KOPT-K1 (cell line): ENCODE measurements at regions not wholly inside any gene's neighbourhood (a gene's known extent, or its start where the extent isn't known, plus 50 kb on each side); places are given as distances from the start of the nearest gene placed in this dataset.

Source experiments
- H3K27ac ChIP-seq: fragments of 200-600 bp; sonication (generic); 2 replicates; pipeline ENCODE4 v1.5.1; 2016; ENCODE audit warnings: antibody characterized with exemption, mild to moderate bottlenecking, low read depth, low read length; ENCODE audit not compliant: poor library complexity, severe bottlenecking
- H3K36me3 ChIP-seq: fragments of 200-600 bp; sonication (generic); 2 replicates; pipeline ENCODE4 v1.5.1; 2017; ENCODE audit warnings: antibody characterized with exemption, mild to moderate bottlenecking, low read length, moderate library complexity; ENCODE audit not compliant: insufficient read depth
- H3K9me3 ChIP-seq: fragments of 200-600 bp; sonication (generic); 2 replicates; pipeline ENCODE4 v1.5.1; 2017; ENCODE audit warnings: antibody characterized with exemption, low read length, mild to moderate bottlenecking; ENCODE audit not compliant: insufficient read depth, poor library complexity, severe bottlenecking

- no peaks in the 10 kb centered on the region for H3K36me3 ChIP-seq
- H3K9me3 ChIP-seq, result no peaks in the 10 kb centered on the region
- no peak overlapping the region for H3K27ac ChIP-seq
Measured at GRCh38 chr12:24415934-24416333, 466.5 kb upstream of the SOX5 start.

GRCh38 chr12:24414480-24414879, 465.0 kb upstream of the SOX5 start:
- Histone ChIP-seq H3K9me3 (no peaks in the 10 kb centered on the region), H3K27ac (no peak overlapping the region), H3K36me3 (no peaks in the 10 kb centered on the region)

- Histone ChIP-seq H3K36me3 (no peaks in the 10 kb centered on the region), H3K27ac (no peak overlapping the region)
Measured at GRCh38 chr12:24411948-24412347, 462.5 kb upstream of the SOX5 start.

GRCh38 chr12:24409868-24410267, 460.4 kb upstream of the SOX5 start:
- H3K27ac ChIP-seq, result no peak overlapping the region
- no peaks in the 10 kb centered on the region for H3K36me3 ChIP-seq
- H3K9me3 ChIP-seq, result no peaks in the 10 kb centered on the region

More at GRCh38 chr12:24411948-24412347, 462.5 kb upstream of the SOX5 start:
- no peaks in the 10 kb centered on the region for H3K9me3 ChIP-seq

GRCh38 chr12:24408305-24408704, 458.8 kb upstream of the SOX5 start:
- no peak overlapping the region for H3K27ac ChIP-seq
- H3K36me3 ChIP-seq, result no peaks in the 10 kb centered on the region
- H3K9me3 ChIP-seq, result no peaks in the 10 kb centered on the region

GRCh38 chr12:24407884-24408283, 458.4 kb upstream of the SOX5 start:
- H3K36me3 ChIP-seq, result no peaks in the 10 kb centered on the region
- no peaks in the 10 kb centered on the region for H3K9me3 ChIP-seq
- no peak overlapping the region for H3K27ac ChIP-seq

- no peak overlapping the region for H3K27ac ChIP-seq
- H3K9me3 ChIP-seq, result no peaks in the 10 kb centered on the region
- H3K36me3 ChIP-seq, result no peaks in the 10 kb centered on the region
Measured at GRCh38 chr12:24404086-24404815, 454.8 kb upstream of the SOX5 start.

DNA sequence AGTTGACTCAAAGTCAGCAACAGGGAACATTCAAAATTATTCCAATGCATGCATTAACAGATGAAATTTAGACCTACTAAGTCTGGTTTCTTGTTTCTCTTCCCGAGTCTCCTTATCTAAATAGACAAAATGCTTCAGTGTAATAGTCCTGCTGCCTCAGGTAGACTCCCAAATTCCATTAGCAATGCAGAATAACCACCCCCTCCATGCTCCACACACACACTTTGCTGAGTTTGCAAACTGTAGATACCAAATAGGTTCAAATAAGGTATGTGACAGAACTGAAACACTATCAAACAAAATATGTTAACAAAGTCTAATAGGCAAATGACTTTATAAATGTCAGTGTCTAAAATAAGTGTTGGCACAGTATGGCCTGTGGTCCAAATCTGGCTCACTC, 451.1 kb upstream of the SOX5 start:
- Histone ChIP-seq H3K9me3 (no peaks in the 10 kb centered on the region), H3K27ac (no peak overlapping the region), H3K36me3 (no peaks in the 10 kb centered on the region)

GRCh38 chr12:24398605-24399004, 449.1 kb upstream of the SOX5 start:
- Histone ChIP-seq H3K9me3 (no peaks in the 10 kb centered on the region), H3K27ac (no peak overlapping the region), H3K36me3 (no peaks in the 10 kb centered on the region)

DNA sequence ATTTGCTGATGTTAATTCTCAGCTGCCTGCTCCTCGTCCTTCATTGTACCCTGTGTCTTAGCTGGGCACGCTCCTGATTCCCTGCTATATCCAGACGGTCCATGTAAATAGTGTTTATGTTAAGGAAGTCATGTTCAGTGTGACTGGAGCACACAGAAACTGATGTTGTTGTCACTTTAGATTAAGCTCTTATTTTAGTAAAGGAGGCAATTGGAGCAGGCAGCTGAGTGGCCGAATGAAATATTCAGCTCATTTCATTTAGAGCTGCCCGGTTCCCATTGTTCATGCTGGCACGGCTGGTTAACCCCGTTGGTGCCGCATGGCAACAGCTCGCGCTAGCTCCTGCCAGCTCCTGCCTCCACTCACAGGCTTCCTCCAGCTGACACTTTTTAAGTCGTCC, 446.8 kb upstream of the SOX5 start:
- Histone ChIP-seq H3K36me3 (no peaks in the 10 kb centered on the region), H3K27ac (no peak overlapping the region), H3K9me3 (peaks cover 7% of the 10 kb centered on the region)

GRCh38 chr12:24394246-24394645, 444.8 kb upstream of the SOX5 start:
- Histone ChIP-seq H3K9me3 (peaks cover 7% of the 10 kb centered on the region), H3K36me3 (no peaks in the 10 kb centered on the region), H3K27ac (no peak overlapping the region)

GRCh38 chr12:24393071-24393470, 443.6 kb upstream of the SOX5 start:
- no peaks in the 10 kb centered on the region for H3K36me3 ChIP-seq
- no peak overlapping the region for H3K27ac ChIP-seq
- peaks cover 7% of the 10 kb centered on the region for H3K9me3 ChIP-seq

DNA sequence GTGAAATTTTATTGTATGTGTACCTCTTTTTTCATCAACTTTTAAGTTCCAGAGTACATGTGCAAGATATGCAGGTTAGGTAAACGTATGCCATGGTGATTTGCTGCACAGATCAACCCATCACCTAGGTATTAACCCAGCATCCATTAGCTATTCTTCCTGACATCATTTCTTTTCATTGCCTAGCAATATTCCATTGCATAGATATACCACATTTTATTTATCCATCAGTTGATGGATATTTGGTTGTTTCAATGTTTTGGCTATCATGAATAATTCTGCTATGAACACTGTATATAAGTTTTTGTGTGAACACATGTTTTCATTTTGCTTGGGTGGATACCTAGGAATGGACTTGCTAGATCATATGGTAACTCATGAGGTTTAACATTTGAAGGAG, 439.9 kb upstream of the SOX5 start:
- H3K9me3 ChIP-seq, result peaks cover 7% of the 10 kb centered on the region
- H3K36me3 ChIP-seq, result no peaks in the 10 kb centered on the region
- H3K27ac ChIP-seq, result no peak overlapping the region

- H3K27ac ChIP-seq, result no peak overlapping the region
- H3K36me3 ChIP-seq, result no peaks in the 10 kb centered on the region
- peaks cover 7% of the 10 kb centered on the region for H3K9me3 ChIP-seq
Measured at GRCh38 chr12:24387381-24387780, 437.9 kb upstream of the SOX5 start.

- no peak overlapping the region for H3K27ac ChIP-seq
- H3K9me3 ChIP-seq, result peaks cover 2% of the 10 kb centered on the region
- H3K36me3 ChIP-seq, result no peaks in the 10 kb centered on the region
Measured at GRCh38 chr12:24386836-24387235, 437.4 kb upstream of the SOX5 start.

DNA sequence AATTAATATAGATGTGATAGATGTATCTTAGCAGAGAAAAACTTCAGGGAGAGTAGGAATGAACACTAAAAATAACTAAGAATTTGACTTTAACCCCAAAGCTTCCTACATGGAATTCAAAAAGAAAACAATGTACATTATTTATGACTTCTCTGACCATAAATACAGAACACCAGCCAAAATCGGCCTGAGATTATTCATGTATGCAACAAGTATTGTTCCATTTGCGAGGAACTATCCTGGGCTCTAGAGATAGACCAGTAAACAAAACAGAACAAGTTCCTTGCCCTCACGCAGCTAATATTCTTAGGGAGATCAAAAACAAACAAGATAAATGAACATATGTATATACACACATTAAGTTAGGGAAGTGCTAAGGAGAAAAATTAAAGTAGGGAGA, 432.3 kb upstream of the SOX5 start:
- Histone ChIP-seq H3K36me3 (no peaks in the 10 kb centered on the region), H3K27ac (no peak overlapping the region)

More for the DNA sequence above, 432.3 kb upstream of the SOX5 start:
- no peaks in the 10 kb centered on the region for H3K9me3 ChIP-seq
